Parathyroid adenoma (tissue), 2 donors: ENCODE measurements at regions not wholly inside any gene's neighbourhood (a gene's known extent, or its start where the extent isn't known, plus 50 kb on each side); places are given as distances from the start of the nearest gene placed in this dataset.
"Not testable (repeated sequence)": the region's sequence is repeated elsewhere in the genome, so short reads cannot be mapped to it uniquely, and the experiment has no call there.

Source experiments
- H2AFZ ChIP-seq: fragments of 300-600 bp; sonication (generic); one replicate; pipeline ENCODE4 v1.7.0; 2017; ENCODE audit warnings: antibody characterized with exemption, mild to moderate bottlenecking
- H3K27ac ChIP-seq: fragments of 300-600 bp; sonication (generic); one replicate; pipeline ENCODE4 v1.7.0; 2017
- H3K27me3 ChIP-seq: fragments of 300-600 bp; sonication (generic); one replicate; pipeline ENCODE4 v1.7.0; 2017; ENCODE audit warnings: low read length; ENCODE audit not compliant: control insufficient read depth, insufficient read depth
- H3K36me3 ChIP-seq: fragments of 300-600 bp; sonication (generic); one replicate; pipeline ENCODE4 v1.7.0; 2017; ENCODE audit warnings: low read length; ENCODE audit not compliant: control insufficient read depth, insufficient read depth
- H3K4me1 ChIP-seq: fragments of 300-600 bp; sonication (generic); one replicate; pipeline ENCODE4 v1.7.0; 2017; ENCODE audit warnings: control low read depth
- H3K4me2 ChIP-seq: fragments of 300-600 bp; sonication (generic); one replicate; pipeline ENCODE4 v1.7.0; 2017; ENCODE audit warnings: low read length
- H3K4me3 ChIP-seq: fragments of 300-600 bp; sonication (generic); one replicate; pipeline ENCODE4 v1.7.0; 2017; ENCODE audit warnings: low read depth, low read length
- H3K79me2 ChIP-seq: fragments of 300-600 bp; sonication (generic); one replicate; pipeline ENCODE4 v1.7.0; 2017; ENCODE audit warnings: control low read depth
- H3K9ac ChIP-seq: fragments of 300-600 bp; sonication (generic); one replicate; pipeline ENCODE4 v1.7.0; 2017; ENCODE audit warnings: mild to moderate bottlenecking
- H3K9me3 ChIP-seq: fragments of 300-600 bp; sonication (generic); one replicate; pipeline ENCODE4 v1.7.0; 2017; ENCODE audit warnings: low read length; ENCODE audit not compliant: control insufficient read depth
- donor health status: primary hyperparathyroidism.

DNA sequence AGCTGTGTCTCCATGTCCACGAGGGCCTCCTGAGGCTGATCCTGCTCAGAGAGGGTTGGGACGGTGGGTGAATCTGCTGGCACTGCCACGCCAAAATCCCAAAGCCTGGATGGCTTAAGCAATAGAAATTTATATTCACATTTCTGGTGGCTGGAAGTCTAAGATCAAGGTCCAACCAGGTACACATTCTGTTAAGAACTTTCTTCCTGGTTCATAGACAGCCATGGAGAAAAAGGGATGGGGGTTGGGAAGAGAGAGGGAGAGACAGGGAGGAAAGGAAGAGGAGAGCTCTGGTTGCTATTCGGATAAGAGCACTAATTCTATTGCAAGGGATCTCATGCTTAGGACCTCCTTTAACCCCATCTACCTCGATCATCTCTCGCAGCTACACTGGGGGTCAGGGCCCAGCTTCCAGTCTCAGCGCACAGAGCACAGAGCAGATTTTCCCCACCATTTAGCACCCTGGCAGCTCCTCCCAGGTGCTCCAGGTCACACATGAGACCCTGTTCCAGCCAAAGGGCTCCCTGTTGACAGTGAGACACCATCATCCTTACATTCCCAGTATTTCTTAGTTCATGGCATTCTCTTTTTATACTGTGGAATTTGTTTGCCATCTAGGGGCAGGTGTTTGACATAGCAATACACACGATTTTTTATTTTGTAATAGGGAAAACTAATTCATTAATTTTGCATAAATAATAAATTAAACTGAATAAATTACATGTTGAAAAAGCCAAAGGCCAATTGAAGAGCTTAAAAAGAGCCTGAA lies 615.6 kb downstream of the RPIA start:
- not testable (repeated sequence) for H3K9me3 ChIP-seq, H3K4me1 ChIP-seq, H3K27me3 ChIP-seq, H3K4me2 ChIP-seq, H3K27ac ChIP-seq, H3K36me3 ChIP-seq, H3K4me3 ChIP-seq, H2AFZ ChIP-seq, H3K9ac ChIP-seq, H3K79me2 ChIP-seq

- H3K79me2 ChIP-seq, H2AFZ ChIP-seq, H3K4me3 ChIP-seq, H3K36me3 ChIP-seq, H3K9ac ChIP-seq, H3K4me1 ChIP-seq, H3K9me3 ChIP-seq, H3K27ac ChIP-seq, H3K27me3 ChIP-seq, H3K4me2 ChIP-seq: not testable (repeated sequence)
These were observed 627.5 kb downstream of the RPIA start for GRCh38 chr2:89318990-89319389.

GRCh38 chr2:89325894-89326293 lies 634.4 kb downstream of the RPIA start:
- H3K27me3 ChIP-seq, H3K4me3 ChIP-seq, H3K4me2 ChIP-seq, H3K36me3 ChIP-seq, H3K9me3 ChIP-seq, H3K9ac ChIP-seq, H3K79me2 ChIP-seq, H2AFZ ChIP-seq, H3K4me1 ChIP-seq, H3K27ac ChIP-seq: not testable (repeated sequence)

DNA sequence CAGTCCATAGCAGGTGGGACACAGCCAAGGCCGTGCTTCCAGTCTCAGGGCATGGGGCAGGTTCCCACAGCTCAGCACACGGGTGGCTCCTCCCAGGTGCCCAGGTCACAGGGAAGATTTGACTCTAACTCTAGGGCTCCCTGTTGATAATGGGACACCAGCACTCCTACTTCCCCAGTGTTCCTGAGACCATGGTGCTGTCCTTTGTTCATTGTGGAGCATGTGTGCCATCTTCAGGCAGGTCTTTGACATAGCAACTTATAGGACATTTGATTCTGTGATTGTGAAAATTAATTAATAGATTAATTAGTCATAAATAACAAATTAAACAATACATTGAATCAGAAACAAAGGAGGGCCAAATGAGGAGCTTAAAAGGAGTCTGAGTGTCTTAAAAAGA lies 635.0 kb downstream of the RPIA start:
- H3K27ac ChIP-seq, H3K79me2 ChIP-seq, H3K9ac ChIP-seq, H3K36me3 ChIP-seq, H3K27me3 ChIP-seq, H3K4me2 ChIP-seq, H2AFZ ChIP-seq, H3K4me1 ChIP-seq, H3K9me3 ChIP-seq, H3K4me3 ChIP-seq: not testable (repeated sequence)

GRCh38 chr2:89328790-89329189 lies 637.3 kb downstream of the RPIA start:
- H3K4me2 ChIP-seq, H3K27me3 ChIP-seq, H3K4me1 ChIP-seq, H3K36me3 ChIP-seq, H3K4me3 ChIP-seq, H2AFZ ChIP-seq, H3K79me2 ChIP-seq, H3K27ac ChIP-seq, H3K9me3 ChIP-seq, H3K9ac ChIP-seq: not testable (repeated sequence)
